Stimulated activated effector memory CD8-positive, alpha-beta T cell treated with anti-CD3 and anti-CD28 coated beads, Interleukin-12 subunit alpha, Interleukin-12 subunit beta, amount 100 ng/mL, for 72 hours (primary cell): ENCODE measurements at regions not wholly inside any gene's neighbourhood (a gene's known extent, or its start where the extent isn't known, plus 50 kb on each side); places are given as distances from the start of the nearest gene placed in this dataset.
A peak's percentile ranks its signal among the peaks of the same experiment; 100 is the strongest.
"Not testable (repeated sequence)": the region's sequence is repeated elsewhere in the genome, so short reads cannot be mapped to it uniquely, and the experiment has no call there.

Experiments used
- ATAC-seq: fragments of 150-1000 bp; cut with Tn5 transposase; 2 replicates; pipeline ENCODE4 v1.10.0; 2021
- DNase-seq, 2 donors: peaks; one replicate each; pipeline ENCODE4 v3.0.0; 2021 to 2022; ENCODE audit warnings: low spot score in 2 of 2
- H3K27ac Mint-ChIP-seq: one replicate; pipeline ENCODE4 v1.8.0; 2022; ENCODE audit warnings: mild to moderate bottlenecking, mixed read lengths
- H3K36me3 Mint-ChIP-seq: one replicate; pipeline ENCODE4 v1.8.0; 2022; ENCODE audit warnings: mild to moderate bottlenecking, mixed read lengths
- H3K4me1 Mint-ChIP-seq: one replicate; pipeline ENCODE4 v1.8.0; 2022; ENCODE audit warnings: mixed read lengths
- H3K4me3 Mint-ChIP-seq: one replicate; pipeline ENCODE4 v1.8.0; 2022; ENCODE audit warnings: mild to moderate bottlenecking, mixed read lengths
- H3K9me3 Mint-ChIP-seq: one replicate; pipeline ENCODE4 v1.8.0; 2022; ENCODE audit warnings: mixed read lengths

DNA sequence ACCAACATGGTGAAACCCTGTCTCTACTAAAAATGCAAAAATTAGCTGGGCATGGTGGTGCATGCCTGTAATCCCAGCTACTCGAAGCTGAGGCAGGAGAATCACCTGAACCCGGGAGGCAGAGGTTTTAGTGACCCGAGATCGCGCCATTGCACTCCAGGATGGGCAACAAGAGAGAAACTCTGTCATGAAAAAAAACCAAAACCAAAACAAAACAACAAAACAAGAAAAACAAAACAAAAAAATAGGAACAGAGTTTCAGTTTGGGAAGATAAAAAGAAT, 488.8 kb downstream of the SIPA1L2 start:
- H3K27ac Mint-ChIP-seq, H3K4me3 Mint-ChIP-seq, H3K4me1 Mint-ChIP-seq, ATAC-seq, DNase-seq, H3K36me3 Mint-ChIP-seq, H3K9me3 Mint-ChIP-seq: not testable (repeated sequence)

DNA sequence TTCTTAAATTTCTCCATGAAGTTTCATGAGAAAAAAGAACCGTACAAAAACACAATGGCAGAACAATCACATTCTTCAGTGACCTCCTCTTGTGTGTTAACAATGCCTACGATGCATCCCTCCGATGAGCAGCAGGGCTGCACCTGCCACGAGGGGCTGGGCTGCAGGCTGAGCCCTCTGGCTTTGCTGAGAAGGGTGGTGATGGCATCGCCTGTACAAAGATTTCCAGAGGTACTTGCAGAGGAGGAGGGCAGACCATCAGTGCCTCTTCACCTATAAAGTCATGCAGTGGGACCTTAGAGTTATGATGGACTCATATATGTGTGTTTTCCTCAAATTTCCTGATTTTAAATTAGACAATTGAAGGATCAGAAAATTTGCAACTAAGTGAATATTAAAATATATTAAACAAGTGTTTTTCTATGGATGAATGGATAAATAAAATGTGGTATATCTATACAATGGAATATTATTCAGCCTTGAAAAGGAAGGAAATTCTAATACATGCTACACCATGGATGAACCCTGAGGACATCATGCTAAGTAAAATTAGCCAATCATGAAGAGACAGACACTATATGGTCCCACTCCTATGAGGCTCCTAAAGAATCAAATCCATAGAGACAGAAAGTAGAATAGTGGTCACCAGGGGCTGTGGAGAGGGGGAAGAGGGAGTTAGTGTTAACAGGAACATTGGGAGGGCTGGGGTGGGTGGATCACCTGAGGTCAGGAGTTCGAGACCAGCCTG, 489.3 kb downstream of the SIPA1L2 start:
- Mint-ChIP-seq H3K27ac (no peak overlapping the region), H3K36me3 (no peaks in the 10 kb centered on the region), H3K4me3 (no peak overlapping the region), H3K4me1 (peaks cover 10% of the 10 kb centered on the region), H3K9me3 (peaks cover 2% of the 10 kb centered on the region)
- no peak for ATAC-seq
- no peak for DNase-seq

- ATAC-seq (no peak), DNase-seq (no peak)
- H3K27ac Mint-ChIP-seq, result no peak overlapping the region
- H3K4me3 Mint-ChIP-seq, result no peak overlapping the region
- peaks cover 2% of the 10 kb centered on the region for H3K9me3 Mint-ChIP-seq
- no peaks in the 10 kb centered on the region for H3K36me3 Mint-ChIP-seq
- H3K4me1 Mint-ChIP-seq, result peaks cover 10% of the 10 kb centered on the region
Measured at GRCh38 chr1:232139444-232139843, 490.5 kb downstream of the SIPA1L2 start.

DNA sequence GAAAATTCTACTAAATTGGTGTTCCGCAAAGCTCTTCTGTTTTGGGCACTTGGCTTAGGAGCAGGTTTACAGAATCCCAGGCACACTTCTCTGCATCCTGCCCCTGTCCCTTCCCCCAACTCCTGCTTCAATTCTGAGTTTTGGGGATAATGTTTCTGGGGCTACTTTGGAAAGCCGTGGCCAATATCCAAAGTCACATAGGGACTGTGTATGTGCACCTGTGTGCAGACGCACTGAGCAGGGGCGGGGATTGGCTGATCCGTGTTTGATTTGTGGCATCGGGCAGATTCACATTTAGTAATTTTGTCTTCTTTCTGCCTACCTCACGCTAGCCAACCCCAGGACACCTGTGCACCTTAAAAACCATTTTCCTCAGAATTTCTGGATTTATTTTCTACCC, 491.9 kb downstream of the SIPA1L2 start:
- H3K9me3 Mint-ChIP-seq, result peaks cover 2% of the 10 kb centered on the region
- H3K4me1 Mint-ChIP-seq, result peaks cover 10% of the 10 kb centered on the region
- H3K27ac Mint-ChIP-seq, result no peak overlapping the region
- no peaks in the 10 kb centered on the region for H3K36me3 Mint-ChIP-seq
- ATAC-seq (no peak), DNase-seq (no peak)
- no peak overlapping the region for H3K4me3 Mint-ChIP-seq

- Mint-ChIP-seq H3K4me3 (no peak overlapping the region), H3K36me3 (no peaks in the 10 kb centered on the region), H3K9me3 (peaks cover 2% of the 10 kb centered on the region), H3K27ac (no peak overlapping the region), H3K4me1 (peaks cover 10% of the 10 kb centered on the region)
- ATAC-seq (no peak), DNase-seq (no peak)
Measured at GRCh38 chr1:232137066-232137465, 492.9 kb downstream of the SIPA1L2 start.

DNA sequence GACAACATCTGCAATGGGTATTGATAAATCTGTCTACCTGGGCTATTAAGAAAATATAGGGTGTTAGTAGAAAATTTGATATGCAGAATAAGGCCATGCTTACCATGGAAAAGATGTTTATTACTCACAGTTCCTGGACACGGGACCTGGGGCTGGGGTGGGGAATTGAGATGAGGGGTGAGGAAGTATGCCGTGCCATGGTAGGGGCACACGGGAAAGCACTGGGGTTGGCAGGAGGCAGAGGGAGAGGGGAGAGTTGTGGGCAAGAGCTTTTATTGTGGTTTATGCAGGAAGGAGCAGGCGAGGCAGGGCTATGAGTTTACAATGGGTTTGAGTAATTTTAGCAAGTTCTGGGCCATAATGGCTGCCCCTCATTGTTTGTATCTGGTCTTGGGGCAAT, 493.8 kb downstream of the SIPA1L2 start:
- peaks cover 2% of the 10 kb centered on the region for H3K9me3 Mint-ChIP-seq
- H3K36me3 Mint-ChIP-seq, result no peaks in the 10 kb centered on the region
- peaks cover 10% of the 10 kb centered on the region for H3K4me1 Mint-ChIP-seq
- DNase-seq (no peak), ATAC-seq (no peak)
- no peak overlapping the region for H3K4me3 Mint-ChIP-seq
- H3K27ac Mint-ChIP-seq, result no peak overlapping the region

DNA sequence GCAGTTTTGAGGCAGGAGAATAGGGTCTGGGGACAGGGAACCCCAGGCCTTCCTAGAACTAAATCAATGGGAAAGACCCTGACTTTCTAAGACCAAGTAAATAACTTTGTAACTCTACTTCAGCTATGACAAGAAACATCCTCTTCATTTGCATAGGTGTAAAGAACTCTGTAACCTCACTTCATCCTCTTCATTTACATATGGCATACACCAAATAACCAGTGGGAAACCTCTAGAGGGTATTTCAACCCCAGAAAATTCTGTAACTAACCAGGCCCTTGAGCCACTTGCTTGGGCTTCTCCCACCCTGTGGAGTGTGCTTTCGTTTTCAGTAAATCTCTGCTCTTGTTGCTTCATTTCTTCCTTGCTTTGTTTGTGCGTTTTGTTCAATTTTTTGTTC, 495.6 kb downstream of the SIPA1L2 start:
- H3K36me3 Mint-ChIP-seq, result no peaks in the 10 kb centered on the region
- no peaks in the 10 kb centered on the region for H3K9me3 Mint-ChIP-seq
- H3K4me1 Mint-ChIP-seq, result peaks cover 10% of the 10 kb centered on the region
- no peak overlapping the region for H3K27ac Mint-ChIP-seq
- ATAC-seq, result peak; percentile 50
- DNase-seq, result no peak
- no peak overlapping the region for H3K4me3 Mint-ChIP-seq

- Mint-ChIP-seq H3K4me1 (peaks cover 12% of the 10 kb centered on the region), H3K36me3 (no peaks in the 10 kb centered on the region), H3K4me3 (no peak overlapping the region), H3K9me3 (no peaks in the 10 kb centered on the region), H3K27ac (no peak overlapping the region)
- no peak for DNase-seq
- no peak for ATAC-seq
Measured at GRCh38 chr1:232132572-232132971, 497.4 kb downstream of the SIPA1L2 start.

DNA sequence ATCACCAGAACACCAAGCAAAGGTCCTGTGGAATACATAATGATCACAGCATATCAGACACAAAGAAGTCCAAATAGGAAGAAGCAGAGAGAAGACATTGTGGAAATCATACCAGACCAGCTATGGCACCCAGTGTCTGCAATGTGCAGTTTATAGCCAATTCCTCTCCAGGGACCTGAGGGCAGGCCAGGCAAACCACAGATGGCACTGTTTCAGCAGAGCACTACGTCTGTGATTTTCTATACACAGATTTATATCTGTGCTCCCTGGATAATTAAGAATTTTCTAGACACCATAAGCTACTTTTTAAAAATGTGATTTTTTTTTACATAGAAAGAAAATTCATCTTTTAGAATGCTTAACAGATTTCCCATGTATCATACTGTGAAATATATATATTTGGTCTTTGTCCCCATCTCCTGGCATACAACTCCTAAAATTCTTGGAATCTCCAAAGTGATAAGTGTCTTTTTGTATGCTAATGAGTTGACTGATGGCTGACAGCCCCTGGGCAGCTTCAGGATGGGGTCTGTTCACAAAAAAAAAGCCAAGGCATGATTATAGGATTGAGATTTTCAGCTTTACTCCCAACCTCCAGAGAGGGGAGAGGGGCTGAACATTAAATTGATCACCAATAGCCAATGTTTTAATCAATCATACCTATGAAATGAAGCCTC, 498.1 kb downstream of the SIPA1L2 start:
- ATAC-seq, result no peak
- Mint-ChIP-seq H3K36me3 (no peaks in the 10 kb centered on the region), H3K27ac (no peak overlapping the region)

DNA sequence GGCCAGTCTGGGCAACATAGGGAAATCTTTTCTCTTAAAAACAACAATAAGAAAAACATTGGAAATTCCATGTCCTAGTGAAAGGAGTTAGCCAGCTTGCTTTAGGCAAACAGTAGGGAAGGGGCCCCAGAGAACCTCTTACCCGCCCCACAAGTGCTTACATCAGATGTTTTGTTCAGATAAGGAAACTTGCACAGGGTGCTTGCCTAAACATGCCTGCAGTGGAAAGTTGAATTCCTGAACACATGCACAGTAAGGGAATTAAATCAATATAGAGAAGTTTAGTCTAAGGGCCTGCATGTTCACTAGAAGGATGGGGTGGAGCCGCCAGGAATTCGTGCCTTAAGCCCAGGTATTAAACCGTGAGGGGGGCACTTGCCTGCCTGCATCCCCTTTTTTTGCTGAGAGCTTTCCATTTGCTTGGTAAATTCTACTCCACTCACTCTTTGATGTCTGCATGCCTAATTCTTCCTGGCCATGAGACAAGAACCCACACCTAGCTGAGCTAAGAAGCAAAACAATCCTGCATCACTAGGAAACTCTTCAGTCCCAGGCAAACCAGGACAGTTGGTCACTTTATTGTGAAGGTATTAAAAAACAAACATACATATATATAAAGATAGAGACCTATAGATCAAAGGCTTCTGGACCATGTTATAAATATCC, 499.0 kb downstream of the SIPA1L2 start:
- no peak overlapping the region for H3K27ac Mint-ChIP-seq
- H3K9me3 Mint-ChIP-seq, result no peaks in the 10 kb centered on the region
- ATAC-seq (no peak), DNase-seq (no peak)
- no peaks in the 10 kb centered on the region for H3K36me3 Mint-ChIP-seq
- no peak overlapping the region for H3K4me3 Mint-ChIP-seq
- peaks cover 10% of the 10 kb centered on the region for H3K4me1 Mint-ChIP-seq

More for the DNA sequence above, 498.1 kb downstream of the SIPA1L2 start:
- DNase-seq, result no peak
- H3K9me3 Mint-ChIP-seq, result no peaks in the 10 kb centered on the region
- no peak overlapping the region for H3K4me3 Mint-ChIP-seq
- peaks cover 16% of the 10 kb centered on the region for H3K4me1 Mint-ChIP-seq

- Mint-ChIP-seq H3K36me3 (no peaks in the 10 kb centered on the region), H3K9me3 (no peaks in the 10 kb centered on the region), H3K27ac (no peak overlapping the region), H3K4me3 (no peak overlapping the region), H3K4me1 (peaks cover 16% of the 10 kb centered on the region)
- peak; percentile 97 for ATAC-seq
- DNase-seq, result no peak
Measured at GRCh38 chr1:232127190-232127589, 500.6 kb downstream of the DISC1 start.

GRCh38 chr1:232123775-232124659, 497.4 kb downstream of the DISC1 start:
- peak overlapping the region; percentile 23 for H3K27ac Mint-ChIP-seq
- peaks cover 16% of the 10 kb centered on the region for H3K4me1 Mint-ChIP-seq
- DNase-seq (no peak), ATAC-seq (peak; percentile 55)
- H3K36me3 Mint-ChIP-seq, result no peaks in the 10 kb centered on the region
- no peaks in the 10 kb centered on the region for H3K9me3 Mint-ChIP-seq
- no peak overlapping the region for H3K4me3 Mint-ChIP-seq

GRCh38 chr1:232117903-232118302, 491.3 kb downstream of the DISC1 start:
- not testable (repeated sequence) for H3K9me3 Mint-ChIP-seq, H3K27ac Mint-ChIP-seq, ATAC-seq, H3K4me1 Mint-ChIP-seq, DNase-seq, H3K4me3 Mint-ChIP-seq, H3K36me3 Mint-ChIP-seq

GRCh38 chr1:232114985-232115384, 488.4 kb downstream of the DISC1 start:
- H3K4me1 Mint-ChIP-seq, result no peaks in the 10 kb centered on the region
- ATAC-seq (no peak), DNase-seq (no peak)

GRCh38 chr1:232112076-232112475, 485.5 kb downstream of the DISC1 start:
- peaks cover 6% of the 10 kb centered on the region for H3K4me1 Mint-ChIP-seq
- H3K36me3 Mint-ChIP-seq, result no peaks in the 10 kb centered on the region
- H3K4me3 Mint-ChIP-seq, result no peak overlapping the region
- DNase-seq, result no peak
- H3K27ac Mint-ChIP-seq, result no peak overlapping the region
- no peaks in the 10 kb centered on the region for H3K9me3 Mint-ChIP-seq
- ATAC-seq, result no peak

More at GRCh38 chr1:232114985-232115384, 488.4 kb downstream of the DISC1 start:
- no peaks in the 10 kb centered on the region for H3K9me3 Mint-ChIP-seq
- H3K36me3 Mint-ChIP-seq, result no peaks in the 10 kb centered on the region
- no peak overlapping the region for H3K27ac Mint-ChIP-seq
- H3K4me3 Mint-ChIP-seq, result no peak overlapping the region
